Inferior parietal cortex (tissue), 1 donor: ENCODE measurements at regions not wholly inside any gene's neighbourhood (a gene's known extent, or its start where the extent isn't known, plus 50 kb on each side); places are given as distances from the start of the nearest gene placed in this dataset.
"Not testable (repeated sequence)": the region's sequence is repeated elsewhere in the genome, so short reads cannot be mapped to it uniquely, and the experiment has no call there.

Experiments used
- DNase-seq: peaks from one replicate; pipeline ENCODE4 v3.0.0-alpha.2; 2016; ENCODE audit errors: extremely low spot score

GRCh38 chr11:87555101-87555500 is 517.4 kb downstream of the TMEM135 start:
- DNase-seq = no peak

DNA sequence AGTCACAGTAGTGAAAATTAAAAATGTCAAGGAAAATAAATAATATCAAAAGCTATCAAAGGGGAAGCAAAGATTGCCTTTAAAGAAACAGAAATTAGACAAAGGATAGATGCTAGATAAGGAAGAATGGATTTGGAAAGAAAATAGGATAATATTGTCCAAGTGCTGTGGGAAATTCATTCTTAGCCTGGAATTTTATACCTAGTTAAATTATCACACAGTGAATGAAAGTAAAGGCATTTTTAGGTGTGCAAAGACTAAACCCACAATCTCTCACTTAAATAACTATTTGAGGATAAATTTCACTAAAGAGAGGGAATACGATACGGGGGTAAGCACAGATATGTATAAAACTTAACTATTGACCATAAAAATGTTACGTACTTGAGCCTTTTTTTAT is 511.1 kb downstream of the TMEM135 start:
- no peak for DNase-seq

DNA sequence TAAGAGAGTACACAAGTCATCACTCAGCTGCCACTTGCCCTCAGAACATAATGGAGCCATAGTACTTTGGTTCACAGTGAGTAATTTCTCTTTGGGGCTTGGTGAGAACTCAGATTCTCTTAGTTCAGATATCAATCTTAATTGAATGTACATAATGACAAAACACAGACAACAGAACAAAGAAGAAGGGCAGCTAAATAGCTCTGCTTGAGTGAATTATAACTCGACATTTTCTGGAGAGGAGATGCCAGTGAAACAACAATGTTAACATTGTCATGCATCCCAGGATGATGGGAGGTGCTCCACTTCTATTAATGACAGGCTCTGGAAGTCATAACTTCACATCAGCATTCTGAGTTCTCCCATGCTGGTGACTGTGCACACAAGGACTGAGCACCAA is 508.1 kb downstream of the TMEM135 start:
- DNase-seq = no peak

DNA sequence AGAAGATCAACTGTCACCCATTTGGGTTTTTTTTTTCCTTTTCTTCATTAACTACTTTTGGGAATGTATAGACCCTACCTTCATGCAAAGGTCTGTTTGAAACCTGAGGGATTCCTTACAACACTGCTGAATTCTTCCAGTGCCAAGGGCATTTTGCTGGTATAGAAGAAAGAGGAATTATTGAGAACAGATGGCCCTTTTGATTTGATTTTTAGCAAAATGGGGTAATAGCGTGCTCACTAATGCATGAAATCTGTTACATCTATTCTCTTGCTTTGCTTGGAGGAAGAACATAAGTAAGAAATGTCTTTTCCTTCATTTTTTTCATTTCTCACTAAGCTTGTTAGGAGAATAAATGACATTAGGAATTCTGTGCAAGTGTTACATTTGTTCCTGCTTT is 501.9 kb downstream of the TMEM135 start:
- no peak for DNase-seq

GRCh38 chr11:87536565-87536964 is 498.8 kb downstream of the TMEM135 start:
- no peak for DNase-seq

GRCh38 chr11:87536016-87536415 is 498.3 kb downstream of the TMEM135 start:
- DNase-seq = no peak

GRCh38 chr11:87535513-87535912 is 497.8 kb downstream of the TMEM135 start:
- DNase-seq = no peak

DNA sequence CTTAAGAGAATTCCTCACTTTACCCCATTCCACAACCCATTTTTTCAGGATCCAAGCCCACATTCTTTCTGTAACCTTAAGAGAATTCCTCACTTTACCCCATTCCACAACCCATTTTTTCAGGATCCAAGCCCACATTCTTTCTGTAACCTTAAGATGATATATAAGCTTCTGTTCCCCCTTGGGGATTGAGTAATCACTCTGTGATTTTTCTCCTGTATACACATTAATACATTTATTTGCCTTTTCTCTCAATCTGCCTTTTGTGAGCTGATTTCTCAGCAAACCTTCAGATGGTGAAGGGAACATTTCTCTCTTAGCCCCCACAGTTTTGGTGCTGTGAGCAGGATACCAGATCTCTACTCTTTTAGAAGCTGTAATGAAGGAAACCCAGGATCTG is 494.1 kb downstream of the TMEM135 start:
- DNase-seq = not testable (repeated sequence)

DNA sequence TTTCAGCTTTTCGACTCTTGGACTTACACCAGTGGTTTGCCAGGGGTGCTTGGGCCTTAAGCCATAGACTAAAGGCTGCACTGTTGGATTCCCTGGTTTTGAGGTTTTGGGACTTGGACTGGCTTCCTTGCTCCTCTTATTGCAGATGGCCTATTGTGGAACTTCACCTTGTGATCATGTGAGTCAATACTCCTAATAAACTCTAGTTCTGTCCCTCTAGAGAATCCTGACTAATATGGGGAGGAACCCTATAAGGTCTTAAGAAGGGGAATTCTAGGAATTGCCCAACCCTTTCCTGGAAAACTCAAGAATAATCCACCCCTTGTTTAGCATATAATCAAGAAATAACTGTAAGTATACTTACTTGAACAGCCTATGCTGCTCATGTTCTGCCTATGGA is 491.8 kb downstream of the TMEM135 start:
- no peak for DNase-seq

DNA sequence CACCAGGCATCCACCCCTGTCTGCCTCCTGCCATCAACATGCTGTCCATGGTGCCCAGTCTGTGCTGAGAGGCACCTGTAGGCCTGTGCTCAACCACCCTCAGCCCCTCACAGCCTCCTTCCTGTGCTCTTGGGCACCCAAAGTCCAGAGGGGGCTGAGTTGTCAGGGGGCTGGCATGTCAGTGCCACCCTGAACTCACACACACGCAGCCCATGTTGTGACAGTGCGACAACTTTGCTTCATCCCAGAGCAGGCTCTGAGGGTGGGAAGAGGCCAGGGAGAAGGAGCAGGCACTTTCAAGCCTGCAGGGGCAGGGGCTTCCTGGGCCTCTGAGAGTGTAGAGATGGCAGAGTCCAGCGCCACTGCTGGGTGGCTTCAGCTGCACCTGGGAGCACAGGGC is 491.0 kb downstream of the TMEM135 start:
- DNase-seq = no peak

- DNase-seq = no peak
Measured at GRCh38 chr11:87523276-87523675, 485.5 kb downstream of the TMEM135 start.

DNA sequence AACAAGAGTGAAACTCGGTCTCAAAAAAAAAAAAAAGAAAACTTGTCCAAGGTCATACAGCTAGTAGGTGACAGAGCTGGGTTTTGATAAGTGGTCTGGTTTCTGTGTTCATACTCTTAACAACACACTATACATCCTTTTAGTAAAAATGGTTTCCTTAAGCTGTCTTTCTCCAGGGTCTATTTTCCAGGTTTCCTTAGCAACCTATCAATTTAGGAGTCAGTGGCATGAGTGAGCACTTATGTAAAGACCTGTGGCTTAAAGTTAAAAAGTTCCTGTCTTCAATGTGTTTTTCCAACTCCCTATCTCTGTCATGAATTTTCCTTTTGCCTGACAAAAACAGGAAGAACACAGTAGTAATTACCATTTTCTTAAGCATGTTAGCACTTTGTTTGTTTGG is 480.5 kb downstream of the TMEM135 start:
- no peak for DNase-seq

DNA sequence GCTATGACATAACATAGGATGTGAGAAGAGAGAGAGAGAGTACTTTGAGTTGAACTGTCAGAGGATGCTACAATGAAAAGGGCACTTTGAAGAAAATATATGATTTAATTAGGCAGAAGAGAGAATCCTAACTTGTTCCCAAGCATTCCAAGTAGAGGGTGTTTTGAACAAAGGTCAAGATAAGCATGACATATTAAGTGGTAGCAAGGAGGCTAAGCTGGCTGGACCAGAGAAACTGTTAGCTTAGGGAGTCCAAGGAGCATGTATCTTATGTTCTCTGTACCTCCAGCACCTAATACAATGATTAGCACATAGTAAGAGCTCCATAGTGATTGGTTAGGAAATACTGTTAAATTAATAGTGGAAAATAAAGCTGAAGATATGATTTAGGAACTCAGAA is 479.6 kb downstream of the TMEM135 start:
- no peak for DNase-seq

DNA sequence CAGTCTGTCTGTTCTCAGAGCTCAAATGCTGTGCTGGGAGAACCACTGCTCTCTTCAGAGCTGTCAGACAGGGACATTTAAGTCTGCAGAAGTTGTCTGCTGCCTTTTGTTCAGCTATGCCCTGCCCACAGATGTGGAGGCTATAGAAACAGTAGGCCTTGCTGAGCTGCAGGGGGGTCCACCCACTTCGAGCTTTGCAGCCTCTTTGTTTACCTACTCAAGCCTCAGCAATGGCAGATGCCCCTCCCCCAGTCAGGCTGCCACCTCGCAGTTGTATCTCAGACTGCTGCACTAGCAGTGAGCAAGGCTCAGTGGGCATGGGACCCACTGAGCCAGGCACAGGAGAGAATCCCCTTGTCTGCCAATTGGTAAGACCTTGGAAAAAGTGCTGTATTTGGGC is 470.0 kb downstream of the TMEM135 start:
- not testable (repeated sequence) for DNase-seq

- DNase-seq = not testable (repeated sequence)
Measured at GRCh38 chr11:87506946-87507345, 469.2 kb downstream of the TMEM135 start.

DNA sequence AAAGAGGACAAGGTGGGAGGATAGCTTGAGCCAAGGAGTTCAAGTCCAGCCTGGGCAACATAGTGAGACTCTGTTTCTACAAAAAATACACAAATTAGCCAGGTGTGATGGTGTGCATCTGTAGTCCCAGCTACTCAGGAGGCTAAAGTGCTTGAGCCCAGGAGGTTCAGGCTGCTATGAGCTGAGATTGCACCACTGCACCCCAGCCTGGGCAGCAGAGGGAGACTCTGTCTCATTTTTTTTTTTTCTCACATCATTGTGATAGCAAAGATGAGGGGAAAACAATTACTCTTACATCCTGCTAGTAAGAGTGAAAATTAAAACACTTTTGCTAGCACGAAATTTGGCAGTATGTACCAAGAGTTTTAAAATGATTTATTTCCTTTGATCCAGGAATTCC is 463.7 kb downstream of the TMEM135 start:
- DNase-seq = no peak

DNA sequence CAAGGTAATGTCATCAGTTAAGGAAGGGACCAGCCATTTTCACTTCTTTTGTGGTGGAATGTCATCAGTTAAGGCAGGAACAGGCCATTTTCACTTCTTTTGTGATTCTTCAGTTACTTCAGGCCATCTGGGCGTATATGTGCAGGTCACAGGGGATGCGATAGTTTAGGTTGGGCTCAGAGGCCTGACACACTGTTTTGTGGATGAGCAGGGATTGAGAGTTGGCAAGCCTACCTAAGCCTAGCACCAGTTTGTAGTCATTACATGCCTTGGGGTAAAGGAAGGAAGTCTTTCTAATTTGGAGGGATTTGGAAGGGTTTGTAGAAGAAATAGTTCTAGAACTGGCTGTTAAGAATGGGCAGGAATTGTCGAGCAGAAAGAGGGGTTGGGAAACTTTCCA is 457.2 kb downstream of the TMEM135 start:
- DNase-seq = not testable (repeated sequence)

DNA sequence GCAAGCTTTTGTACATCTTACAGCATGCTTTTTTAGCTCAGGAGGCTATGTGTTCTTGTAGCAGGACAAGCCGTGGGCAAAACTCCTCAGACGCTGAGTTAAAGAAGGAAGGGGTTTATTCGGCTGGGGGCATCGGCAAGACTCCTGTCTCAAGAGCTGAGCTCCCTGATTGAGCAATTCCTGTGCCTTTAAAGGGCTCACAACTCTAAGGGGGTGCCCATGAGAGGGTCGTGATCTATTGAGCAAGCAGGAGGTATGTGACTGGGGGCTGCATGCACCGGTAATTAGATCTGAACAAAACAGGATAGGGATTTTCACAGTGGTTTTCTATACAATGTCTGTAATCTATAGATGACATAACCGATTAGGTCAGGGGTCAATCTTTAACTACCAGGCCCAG is 456.3 kb downstream of the TMEM135 start:
- DNase-seq = not testable (repeated sequence)

- DNase-seq = no peak
Measured at GRCh38 chr11:87493516-87493915, 455.8 kb downstream of the TMEM135 start.

- DNase-seq = no peak
Measured at GRCh38 chr11:87491381-87491780, 453.6 kb downstream of the TMEM135 start.

GRCh38 chr11:87490671-87491070 is 452.9 kb downstream of the TMEM135 start:
- DNase-seq = no peak

DNA sequence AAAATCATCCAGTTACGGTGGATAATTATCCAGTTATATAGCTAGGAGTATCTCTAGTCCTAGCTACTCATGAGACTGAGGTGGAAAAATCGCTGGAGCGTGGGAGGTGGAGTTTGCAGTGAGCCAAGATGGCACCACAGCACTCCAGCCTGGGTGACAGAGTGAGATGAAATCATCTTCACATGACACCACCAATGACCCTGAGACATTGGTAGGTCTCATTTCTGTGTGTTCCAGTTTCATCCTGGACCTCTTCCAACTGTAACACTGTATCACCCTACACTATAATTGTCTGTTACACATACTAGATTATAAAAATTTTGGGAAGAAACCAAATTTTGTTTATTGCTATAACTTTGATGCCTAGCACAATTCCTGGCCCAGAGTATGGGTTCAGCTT is 446.8 kb downstream of the TMEM135 start:
- no peak for DNase-seq

- no peak for DNase-seq
Measured at GRCh38 chr11:87477321-87477720, 439.6 kb downstream of the TMEM135 start.

DNA sequence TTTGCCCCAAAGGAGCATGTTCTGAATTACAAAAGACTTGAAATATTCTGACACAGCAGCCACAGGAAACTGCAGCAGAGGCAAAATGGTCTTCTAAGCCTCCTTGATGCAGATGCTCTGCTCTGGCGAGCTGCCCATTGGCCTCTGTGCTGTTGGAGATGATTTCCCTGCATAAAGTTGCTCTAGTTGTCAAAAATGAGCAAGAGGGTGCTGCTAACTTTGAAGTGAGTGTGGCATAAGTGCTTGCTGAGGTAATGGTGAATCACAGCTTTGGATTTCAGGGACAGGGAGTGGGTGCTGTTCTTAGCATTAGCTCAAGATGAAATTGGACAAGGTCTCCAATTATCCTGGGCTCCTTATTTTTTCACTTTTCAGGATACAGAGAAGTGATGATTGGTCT is 435.4 kb downstream of the TMEM135 start:
- DNase-seq = peak; percentile 15

- no peak for DNase-seq
Measured at GRCh38 chr11:87466223-87466622, 428.5 kb downstream of the TMEM135 start.
